NCI-H187 (cell line): ENCODE measurements at regions not wholly inside any gene's neighbourhood (a gene's known extent, or its start where the extent isn't known, plus 50 kb on each side); places are given as distances from the start of the nearest gene placed in this dataset.
"Not testable (repeated sequence)": the region's sequence is repeated elsewhere in the genome, so short reads cannot be mapped to it uniquely, and the experiment has no call there.

ENCODE experiments used
- DNase-seq, 2 experiments: peaks; one replicate each; lab custom pipeline; 2025; lab: John Stamatoyannopoulos, UW

DNA sequence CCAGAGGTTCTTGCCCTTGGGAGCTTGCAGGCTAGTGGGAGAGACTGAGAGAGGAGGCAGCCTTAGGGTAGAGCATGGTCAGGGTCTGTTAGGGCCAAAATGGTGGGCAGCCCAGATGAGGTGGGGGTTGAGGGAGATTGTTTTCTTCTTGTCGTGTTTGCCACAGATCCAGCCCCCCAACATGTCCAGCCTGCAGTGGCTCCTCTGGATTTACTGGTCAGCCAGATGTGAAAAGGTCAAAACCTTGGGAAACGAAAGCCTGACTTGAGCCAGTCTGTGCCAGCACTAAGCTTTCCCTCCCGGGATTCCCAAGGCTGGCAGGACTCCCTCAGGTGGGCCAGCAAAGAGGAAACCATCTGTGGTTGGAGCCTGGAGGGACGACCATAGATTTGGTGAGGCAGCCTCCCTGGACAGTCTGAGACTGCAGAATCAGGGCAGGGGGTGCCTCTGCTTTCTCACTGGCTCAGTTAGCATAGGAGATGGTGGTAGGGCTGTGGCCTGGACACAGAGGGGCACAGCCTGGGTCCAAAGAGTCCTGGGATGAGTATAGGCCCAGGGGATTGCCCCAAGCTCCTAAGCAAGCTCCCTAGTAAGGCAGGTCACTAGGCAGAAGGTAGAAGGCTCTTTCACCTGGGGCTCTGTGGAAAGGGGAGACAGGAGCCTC lies 51.2 kb upstream of the PRR23C start:
- no peak for DNase-seq

DNA sequence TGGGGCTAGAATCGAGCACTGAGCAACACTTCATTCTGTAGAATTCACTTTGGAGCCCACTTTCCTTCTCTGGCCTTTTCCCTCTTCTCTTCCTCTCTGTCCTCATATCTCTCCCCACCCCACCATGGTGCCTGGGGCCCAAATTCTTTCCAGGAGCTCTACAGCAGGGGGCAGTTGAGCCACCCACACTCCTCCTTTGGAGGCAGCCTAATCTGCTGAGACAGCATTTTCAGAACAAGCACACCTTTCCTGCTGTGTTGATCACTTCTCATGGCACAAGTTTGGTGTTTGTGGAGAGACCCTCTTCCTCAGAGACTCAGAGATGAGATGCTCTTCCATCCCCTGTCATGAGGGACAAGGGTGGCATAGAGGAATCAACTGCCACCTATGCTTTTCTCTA lies 52.0 kb upstream of the PRR23C start:
- DNase-seq = no peak

DNA sequence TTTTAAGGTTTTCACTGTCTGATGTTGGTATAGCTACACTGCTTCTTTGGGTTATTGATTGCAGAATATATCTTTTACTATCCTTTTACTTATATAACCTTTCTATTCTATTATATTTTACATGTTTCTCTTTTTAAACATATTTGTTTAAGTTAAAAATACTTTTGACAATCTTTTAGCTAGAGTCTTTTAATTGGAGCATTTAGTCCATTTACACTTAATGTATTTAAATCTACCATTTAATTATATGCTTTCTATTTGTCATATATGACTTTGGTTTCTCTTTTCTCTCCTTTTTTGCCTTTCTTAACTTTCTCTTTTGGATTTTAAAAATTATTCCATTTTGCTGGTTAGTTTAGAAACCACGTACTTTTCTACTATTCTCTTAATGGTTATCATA lies 53.7 kb upstream of the PRR23C start:
- DNase-seq = no peak

GRCh38 chr3:139099968-139100817 lies 55.5 kb upstream of the PRR23C start:
- DNase-seq = no peak

DNA sequence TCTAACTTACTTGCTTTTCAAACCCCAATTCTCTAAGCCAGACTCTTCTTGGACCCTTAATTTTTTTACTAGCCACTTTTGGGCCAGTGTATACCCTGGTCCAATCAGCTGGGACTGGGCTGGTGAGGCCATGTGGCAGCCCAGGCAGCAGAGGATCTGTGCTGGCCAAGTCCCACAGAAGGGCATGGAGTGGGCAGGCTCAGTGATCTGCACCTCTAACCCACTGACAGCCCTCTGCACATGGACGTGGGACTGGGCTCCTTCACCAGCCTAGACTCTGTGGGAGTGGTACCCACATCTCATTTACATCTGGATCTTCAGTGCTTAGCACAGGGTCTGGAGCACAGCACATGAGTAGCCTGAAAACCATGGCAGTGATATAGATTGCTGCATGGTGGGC lies 56.1 kb upstream of the PRR23C start:
- DNase-seq = no peak

GRCh38 chr3:139101396-139101795 lies 56.7 kb upstream of the PRR23C start:
- no peak for DNase-seq

DNA sequence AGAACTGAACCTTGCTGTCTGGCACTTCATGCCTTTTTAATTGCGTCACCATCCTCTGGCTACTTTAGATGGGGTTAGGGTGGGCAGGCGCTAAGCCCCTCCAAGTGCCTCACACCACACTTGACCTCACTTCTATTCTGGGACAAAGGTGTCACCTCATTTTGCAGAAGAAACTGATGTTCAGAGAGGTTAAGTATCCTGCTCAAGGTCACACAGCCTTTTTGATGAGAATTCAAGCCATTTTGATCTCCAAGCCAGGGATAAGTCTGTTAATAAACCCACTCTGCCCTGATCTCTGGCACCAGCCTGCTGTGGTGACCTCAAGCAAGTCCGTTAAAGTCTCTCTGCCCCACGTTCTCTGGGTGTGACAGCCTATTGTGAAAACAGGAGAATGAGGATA lies 58.8 kb upstream of the PRR23C start:
- DNase-seq = no peak

- no peak for DNase-seq
Measured at GRCh38 chr3:139104062-139104461, 59.4 kb upstream of the PRR23C start.

- no peak for DNase-seq
Measured at GRCh38 chr3:139105154-139105702, 60.5 kb upstream of the PRR23C start.

GRCh38 chr3:139106013-139106932 lies 61.6 kb upstream of the PRR23C start:
- DNase-seq = no peak

DNA sequence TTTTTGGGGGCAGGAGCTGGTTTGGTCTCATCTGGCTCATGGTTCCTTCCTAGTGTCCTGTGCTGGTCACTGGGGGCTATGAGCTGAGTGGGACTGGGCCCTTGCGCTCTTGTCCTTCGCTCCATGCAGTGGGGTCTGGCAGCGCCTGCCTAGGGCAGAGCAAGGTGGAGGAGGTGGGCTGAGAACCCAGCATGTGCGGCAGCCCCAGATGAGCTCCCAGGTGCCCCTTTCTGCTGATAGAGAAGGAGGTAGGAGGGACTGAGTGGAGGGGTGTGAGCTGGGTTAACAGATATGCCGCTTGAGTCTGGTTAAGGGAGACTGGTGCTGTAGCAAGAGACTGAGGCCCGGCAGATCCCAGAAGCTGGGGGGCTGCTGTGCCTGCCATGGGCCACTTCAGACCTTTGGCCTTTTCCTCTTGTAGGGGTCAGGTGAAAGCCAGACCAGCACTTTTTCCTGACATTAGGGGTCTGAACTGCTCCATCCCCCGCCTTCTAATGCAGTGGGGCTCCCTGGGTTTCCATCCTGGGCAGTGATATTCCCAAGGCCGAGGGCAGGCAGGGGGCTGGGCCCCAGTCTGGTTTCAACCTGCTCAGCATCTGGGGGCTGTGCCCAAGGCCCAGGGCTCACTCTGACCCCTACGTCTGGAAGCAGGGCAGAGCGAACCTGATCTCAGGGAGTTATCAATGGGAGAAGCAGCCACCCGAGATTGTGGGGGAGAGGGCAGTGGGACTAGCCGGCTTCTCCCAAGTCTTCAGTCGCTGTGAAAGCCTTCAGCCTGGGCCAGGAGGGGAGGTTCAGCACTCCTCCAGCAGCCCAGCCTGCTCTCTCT lies 62.9 kb upstream of the PRR23C start:
- DNase-seq = no peak

DNA sequence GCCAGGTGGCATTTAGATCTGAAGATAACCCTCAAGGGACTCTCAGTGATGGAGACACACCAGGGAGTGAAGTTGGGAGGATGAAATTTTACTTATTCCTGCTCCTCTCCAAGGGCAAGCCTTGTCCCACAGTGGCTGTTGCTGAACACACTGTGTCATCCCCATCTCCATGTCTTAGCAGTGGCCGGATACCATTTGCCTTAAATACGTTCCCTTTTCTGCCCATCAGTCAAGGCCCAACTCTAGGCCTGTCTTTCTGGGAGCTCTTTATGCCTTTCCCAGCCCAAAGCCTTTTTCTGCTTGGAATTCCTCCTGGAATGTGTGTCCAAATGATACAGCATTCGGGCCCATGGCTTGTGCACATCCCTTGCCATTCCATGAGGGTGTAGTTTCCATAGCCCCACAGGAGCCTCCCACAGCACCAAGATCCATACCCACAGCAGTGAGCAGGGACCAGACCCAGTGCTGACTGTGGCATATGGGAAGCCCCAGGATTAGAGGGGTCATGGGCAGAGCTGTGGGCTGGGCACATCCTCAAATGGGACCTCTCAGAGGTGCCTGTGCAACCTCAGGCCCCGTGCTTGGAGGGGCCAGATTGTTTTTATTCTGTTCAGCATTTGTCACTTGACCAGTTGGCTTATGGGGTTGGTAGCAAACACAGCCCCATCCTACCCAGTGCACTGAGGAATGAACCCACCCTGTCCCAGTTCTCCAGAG lies 63.7 kb upstream of the PRR23C start:
- no peak for DNase-seq

DNA sequence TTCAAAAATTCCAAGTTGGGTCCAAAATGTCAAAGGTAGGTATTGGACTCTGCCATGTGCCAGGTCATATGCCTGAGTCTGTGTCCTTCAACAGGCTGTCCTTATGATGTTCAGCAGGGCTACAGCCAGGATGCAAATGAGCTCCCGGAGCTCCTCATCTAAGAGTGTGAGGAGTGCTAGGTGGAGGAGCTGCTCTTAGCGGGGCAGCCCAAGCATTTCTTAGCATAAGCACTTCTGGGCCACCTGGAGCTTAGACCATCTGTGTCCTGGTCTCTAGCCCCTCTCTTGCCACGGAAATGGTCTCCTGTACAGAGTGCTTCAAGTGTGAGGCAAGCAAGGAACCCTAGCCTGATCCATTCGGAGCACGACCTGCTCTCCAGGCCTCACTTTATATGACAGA lies 64.6 kb upstream of the PRR23C start:
- no peak for DNase-seq

GRCh38 chr3:139110072-139110830 lies 65.6 kb upstream of the PRR23C start:
- DNase-seq = no peak

- DNase-seq = not testable (repeated sequence)
Measured at GRCh38 chr3:139110929-139111328, 66.2 kb upstream of the PRR23C start.

DNA sequence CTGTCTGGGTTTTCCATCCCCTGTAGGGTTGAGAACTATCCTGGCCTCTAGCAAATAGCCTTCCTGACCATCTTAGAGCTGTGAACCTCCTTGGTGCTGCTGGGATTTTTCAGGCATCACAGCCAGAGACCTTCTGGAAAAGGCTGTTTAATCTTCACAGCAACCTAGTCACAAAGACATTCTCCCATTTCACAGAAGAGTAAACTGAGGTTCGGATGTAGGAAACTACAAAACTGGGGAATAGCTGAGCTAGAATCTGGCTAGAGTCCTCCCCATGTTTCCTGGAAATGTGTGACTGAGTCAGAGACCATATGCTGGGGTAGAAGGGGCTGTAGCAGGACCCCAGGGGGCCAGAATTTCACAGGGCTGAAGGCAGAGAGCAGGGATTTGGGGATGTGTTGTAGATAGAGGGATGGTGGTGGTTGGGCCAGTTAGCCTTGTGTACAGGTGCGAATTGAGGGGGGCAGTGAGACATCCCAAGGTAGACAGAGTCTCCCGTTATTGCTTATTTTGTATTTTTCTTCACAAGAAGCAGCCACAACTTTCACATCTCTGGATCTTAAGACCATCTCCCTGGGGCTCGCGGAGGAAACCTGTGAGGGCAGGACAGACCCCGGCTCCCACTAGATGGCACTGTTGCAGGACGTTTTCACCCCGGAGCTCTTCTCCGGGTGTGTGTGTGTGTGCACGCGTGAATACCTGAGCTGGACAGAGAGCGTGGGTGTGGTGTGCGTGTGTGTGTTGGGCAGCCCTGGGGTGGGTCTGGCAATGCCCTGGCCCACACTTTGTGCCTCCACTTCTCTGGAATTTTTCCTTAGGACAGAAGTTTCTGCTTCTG lies 66.9 kb upstream of the PRR23C start:
- DNase-seq = peak in 1 of 2 experiments; percentile 5

- DNase-seq = no peak
Measured at GRCh38 chr3:139112230-139112558, 67.5 kb upstream of the PRR23C start.

DNA sequence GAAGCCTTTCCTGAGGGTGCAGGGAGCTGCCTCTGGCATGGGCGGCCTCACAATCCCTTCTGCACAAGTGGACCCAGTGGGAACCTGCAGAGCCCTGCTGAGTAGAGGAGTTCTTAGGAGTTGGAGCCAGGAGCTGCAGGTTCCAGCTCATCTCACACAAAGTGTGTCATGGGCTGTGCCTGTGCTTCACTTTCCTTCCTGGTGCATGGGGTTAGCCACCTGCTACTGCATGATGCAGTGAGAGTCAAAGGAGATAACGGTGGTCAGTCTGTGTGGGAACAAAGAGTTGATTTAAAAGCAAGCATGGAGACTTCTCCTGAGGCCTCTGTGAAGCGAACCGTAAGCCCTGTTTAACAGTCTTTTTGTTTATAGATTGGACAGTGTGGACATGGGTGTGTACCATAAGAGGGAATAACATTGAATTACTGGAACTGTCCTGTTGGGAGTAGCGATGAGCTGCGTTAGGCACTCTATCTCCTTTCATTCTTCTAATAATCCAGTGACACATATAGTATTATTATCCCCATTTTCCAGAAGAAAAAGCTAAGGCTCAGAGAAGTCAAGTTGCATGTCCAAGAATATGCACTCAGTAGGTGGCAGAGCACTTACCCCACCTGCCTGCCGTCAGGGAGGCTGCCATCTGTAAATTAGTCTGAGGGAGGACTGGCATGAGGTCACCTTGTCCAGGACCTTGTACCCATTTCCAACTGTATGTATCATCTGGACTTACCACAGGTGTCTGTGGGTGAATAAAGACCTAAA lies 68.7 kb upstream of the PRR23C start:
- no peak for DNase-seq
